PC-9 (cell line): ENCODE measurements at regions not wholly inside any gene's neighbourhood (a gene's known extent, or its start where the extent isn't known, plus 50 kb on each side); places are given as distances from the start of the nearest gene placed in this dataset.
"Not testable (repeated sequence)": the region's sequence is repeated elsewhere in the genome, so short reads cannot be mapped to it uniquely, and the experiment has no call there.

ENCODE experiments used
- BruUV-seq: library from RNA; stranded (reverse); fragments of 400-500 nt; replicated peaks from 2 replicates; lab custom pipeline; 2021; lab: Mats Ljungman, UMichigan
- CTCF ChIA-PET: fragments of 300-600 bp; sonication (Branson Sonifier 250); formaldehyde crosslinking; loops from one replicate; lab custom pipeline; 2022; ENCODE audit warnings: antibody characterized with exemption; lab: Charles Lee
- POLR2A ChIA-PET: fragments of 300-600 bp; sonication (Branson Sonifier 250); formaldehyde crosslinking; loops from one replicate; lab custom pipeline; 2022; ENCODE audit warnings: antibody characterized with exemption; ENCODE audit not compliant: unreplicated experiment; lab: Charles Lee
- DNase-seq, 2 experiments: peaks; one replicate each; pipeline versions ENCODE4 v3.0.0 to v3.0.0-alpha.2; 2015 to 2022; ENCODE audit warnings: mixed read lengths in 1 of 2
- H2AFZ ChIP-seq: fragments of 200-600 bp; sonication (generic); 2 replicates; pipeline ENCODE4 v1.8.1; 2017; ENCODE audit warnings: antibody characterized with exemption
- H3F3A ChIP-seq: fragments of 200-600 bp; sonication (generic); 2 replicates; pipeline ENCODE4 v1.8.1; 2017; ENCODE audit warnings: antibody characterized with exemption, mild to moderate bottlenecking, low read depth; ENCODE audit not compliant: insufficient read depth
- H3K27ac ChIP-seq: fragments of 200-600 bp; sonication (generic); 2 replicates; pipeline ENCODE4 v1.6.1; 2016; ENCODE audit warnings: mixed run types
- H3K27me3 ChIP-seq: fragments of 200-600 bp; sonication (generic); 2 replicates; pipeline ENCODE4 v1.6.1; 2016; ENCODE audit warnings: low read depth, mixed run types; ENCODE audit not compliant: insufficient read depth
- H3K36me3 ChIP-seq: fragments of 200-600 bp; sonication (generic); 2 replicates; pipeline ENCODE4 v1.6.1; 2016; ENCODE audit warnings: low read depth, mixed run types
- H3K4me1 ChIP-seq: fragments of 200-600 bp; sonication (generic); replicated peaks from 2 replicates; pipeline ENCODE4 v1.6.1; 2016; ENCODE audit warnings: mixed run types; ENCODE audit not compliant: insufficient read depth
- H3K4me2 ChIP-seq: fragments of 200-600 bp; sonication (generic); 2 replicates; pipeline ENCODE4 v1.6.1; 2017; ENCODE audit warnings: mixed run types
- H3K4me3 ChIP-seq: fragments of 200-600 bp; sonication (generic); 2 replicates; pipeline ENCODE4 v1.6.1; 2016; ENCODE audit warnings: mixed run types
- H3K79me2 ChIP-seq: fragments of 200-600 bp; sonication (generic); 2 replicates; pipeline ENCODE4 v1.6.1; 2017; ENCODE audit warnings: low read depth, mixed run types
- H3K9me2 ChIP-seq: fragments of 200-600 bp; sonication (generic); 2 replicates; pipeline ENCODE4 v1.8.1; 2017; ENCODE audit warnings: mild to moderate bottlenecking; ENCODE audit not compliant: insufficient read depth
- H3K9me3 ChIP-seq: fragments of 200-600 bp; sonication (generic); 2 replicates; pipeline ENCODE4 v1.8.1; 2016; ENCODE audit warnings: low read depth; ENCODE audit not compliant: insufficient read depth
- H4K20me1 ChIP-seq: fragments of 200-600 bp; sonication (generic); 2 replicates; pipeline ENCODE4 v1.8.1; 2017; ENCODE audit not compliant: insufficient read depth
- CTCF ChIP-seq: fragments of 200-600 bp; sonication (generic); conservative IDR thresholded peaks from 2 replicates; pipeline ENCODE4 v1.6.1; 2017; ENCODE audit warnings: mixed run types, antibody characterized with exemption, mild to moderate bottlenecking, moderate library complexity
- EZH2 ChIP-seq: fragments of 200-600 bp; sonication (generic); IDR thresholded peaks from 2 replicates; pipeline ENCODE4 v1.8.0; 2017; ENCODE audit warnings: antibody characterized with exemption, low read depth
- intact Hi-C: fragments of 100-400 bp; cut with micrococcal nuclease; formaldehyde crosslinking; loops from one replicate; pipeline ENCODE4 v1.10.0; 2022; ENCODE audit not compliant: unreplicated experiment

DNA sequence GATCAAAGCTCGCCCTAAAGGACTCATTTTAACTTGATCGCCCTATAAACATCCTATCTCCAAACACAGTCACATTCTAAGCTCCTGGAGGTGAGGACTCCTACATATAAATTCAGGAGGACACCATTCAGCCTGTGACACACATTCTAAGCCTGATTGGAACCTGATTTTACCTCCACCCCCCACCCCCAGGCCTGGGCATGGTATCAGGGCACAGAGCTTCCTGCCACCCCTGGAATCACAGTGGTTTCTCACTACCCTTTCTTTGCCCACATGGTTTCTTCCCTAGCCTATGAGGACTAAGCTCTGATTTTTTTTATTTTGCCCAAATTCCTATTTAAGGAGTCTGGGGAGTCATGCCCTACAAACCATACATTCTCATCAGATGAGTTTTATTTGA is 428.1 kb upstream of the ID2 start:
- no peaks in the 10 kb centered on the region for H3K4me1 ChIP-seq
- peaks cover 59% of the 10 kb centered on the region for H3K27me3 ChIP-seq
- H3K4me3 ChIP-seq: no peak overlapping the region
- DNase-seq: no peak
- H2AFZ ChIP-seq: no peak overlapping the region
- no peaks in the 10 kb centered on the region for H3K79me2 ChIP-seq
- TF ChIP-seq EZH2: no peak
- no peak for TF ChIP-seq CTCF
- no TSS peak for BruUV-seq
- H3K9me3 ChIP-seq: no peaks in the 10 kb centered on the region
- no peaks in the 10 kb centered on the region for H3K9me2 ChIP-seq
- no peaks in the 10 kb centered on the region for H3K36me3 ChIP-seq
- intact Hi-C loops: no loop called here
- ChIA-PET POLR2A (interaction anchor here (0.6 kb wide), 1 partner anchor 66 kb away, joined by 5 read pairs; no protein-coding TSS in a partner anchor), CTCF (no interaction called here)
- H3F3A ChIP-seq: no peaks in the 10 kb centered on the region
- no peak overlapping the region for H3K27ac ChIP-seq
- no peak overlapping the region for H3K4me2 ChIP-seq
- H4K20me1 ChIP-seq: no peaks in the 10 kb centered on the region

- H3K27me3 ChIP-seq: peaks cover 55% of the 10 kb centered on the region
- CTCF ChIA-PET, H3K36me3 ChIP-seq, H3K4me3 ChIP-seq, intact Hi-C loops, H3F3A ChIP-seq, H3K4me2 ChIP-seq, POLR2A ChIA-PET, H3K4me1 ChIP-seq, H3K27ac ChIP-seq, H2AFZ ChIP-seq, H3K9me2 ChIP-seq, H3K9me3 ChIP-seq, H4K20me1 ChIP-seq, DNase-seq, BruUV-seq, H3K79me2 ChIP-seq: not testable (repeated sequence)
Observed at GRCh38 chr2:8254214-8254613, 427.6 kb upstream of the ID2 start.

GRCh38 chr2:8254791-8255447 is 426.9 kb upstream of the ID2 start:
- no TSS peak for BruUV-seq
- Histone ChIP-seq H3K4me2 (no peak overlapping the region), H3K27me3 (peaks cover 52% of the 10 kb centered on the region), H3K9me2 (no peaks in the 10 kb centered on the region), H3K9me3 (no peaks in the 10 kb centered on the region), H3K36me3 (no peaks in the 10 kb centered on the region), H3K79me2 (no peaks in the 10 kb centered on the region), H3K27ac (no peak overlapping the region), H2AFZ (no peak overlapping the region), H3F3A (no peaks in the 10 kb centered on the region), H4K20me1 (no peaks in the 10 kb centered on the region), H3K4me1 (no peaks in the 10 kb centered on the region), H3K4me3 (no peak overlapping the region)
- no peak for TF ChIP-seq EZH2
- no peak for TF ChIP-seq CTCF
- intact Hi-C loops: no loop called here
- CTCF ChIA-PET: no interaction called here
- POLR2A ChIA-PET: no interaction called here
- no peak for DNase-seq

- intact Hi-C loops: no loop called here
- no peak for TF ChIP-seq EZH2
- no peak for TF ChIP-seq CTCF
- CTCF ChIA-PET: no interaction called here
- H3K27ac ChIP-seq: no peak overlapping the region
- no peak overlapping the region for H3K4me2 ChIP-seq
- no peaks in the 10 kb centered on the region for H3K4me1 ChIP-seq
- H3K27me3 ChIP-seq: peaks cover 52% of the 10 kb centered on the region
- DNase-seq: no peak
- H3K79me2 ChIP-seq: no peaks in the 10 kb centered on the region
- no TSS peak for BruUV-seq
- H3K9me3 ChIP-seq: no peaks in the 10 kb centered on the region
- no peaks in the 10 kb centered on the region for H3F3A ChIP-seq
- no peaks in the 10 kb centered on the region for H3K36me3 ChIP-seq
- H2AFZ ChIP-seq: no peak overlapping the region
- POLR2A ChIA-PET: no interaction called here
- no peak overlapping the region for H3K4me3 ChIP-seq
- H3K9me2 ChIP-seq: no peaks in the 10 kb centered on the region
- H4K20me1 ChIP-seq: no peaks in the 10 kb centered on the region
Observed at GRCh38 chr2:8255448-8255800, 426.4 kb upstream of the ID2 start.
